ENCODE measurements at regions not wholly inside any gene's neighbourhood (a gene's known extent, or its start where the extent isn't known, plus 50 kb on each side); places are given as distances from the start of the nearest gene placed in this dataset.
"Not testable (repeated sequence)": the region's sequence is repeated elsewhere in the genome, so short reads cannot be mapped to it uniquely, and the experiment has no call there.

DNA sequence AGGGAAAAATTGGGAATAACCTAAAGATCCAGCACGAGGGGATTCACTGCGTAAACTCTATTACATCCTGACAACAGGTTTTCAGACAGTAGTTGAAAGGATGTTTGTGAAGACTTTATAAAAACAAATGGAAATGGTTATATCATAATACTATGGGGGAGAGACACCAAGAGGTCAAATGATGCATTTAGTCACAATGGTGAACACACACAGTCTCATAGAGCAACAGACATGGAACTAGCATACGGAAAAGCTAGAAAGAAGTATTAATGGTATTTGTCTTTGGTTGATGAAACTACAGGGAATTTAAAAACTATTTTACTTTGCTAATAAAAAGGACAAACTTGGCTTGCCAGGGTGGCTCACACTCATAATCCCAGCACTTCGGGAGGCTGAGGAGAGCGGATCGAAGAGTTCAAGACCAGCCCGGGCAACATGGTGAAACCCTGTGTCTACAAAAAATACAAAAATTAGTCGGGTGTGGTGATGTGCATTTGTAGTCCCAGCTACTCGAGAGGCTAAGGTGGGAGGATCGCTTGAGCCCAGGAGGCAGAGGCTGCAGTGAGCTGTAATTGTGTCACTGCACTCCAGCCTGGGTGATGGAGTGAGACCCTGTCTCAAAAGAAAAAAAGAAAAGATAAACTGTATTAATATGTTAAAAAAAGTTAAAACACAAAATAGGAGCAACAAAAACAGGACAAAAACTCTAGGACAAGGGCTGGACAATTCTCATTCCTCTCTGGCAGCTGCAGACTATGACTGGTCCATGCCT is 94.8 kb downstream of the MYCN start:
- no peak for DNase-seq

DNA sequence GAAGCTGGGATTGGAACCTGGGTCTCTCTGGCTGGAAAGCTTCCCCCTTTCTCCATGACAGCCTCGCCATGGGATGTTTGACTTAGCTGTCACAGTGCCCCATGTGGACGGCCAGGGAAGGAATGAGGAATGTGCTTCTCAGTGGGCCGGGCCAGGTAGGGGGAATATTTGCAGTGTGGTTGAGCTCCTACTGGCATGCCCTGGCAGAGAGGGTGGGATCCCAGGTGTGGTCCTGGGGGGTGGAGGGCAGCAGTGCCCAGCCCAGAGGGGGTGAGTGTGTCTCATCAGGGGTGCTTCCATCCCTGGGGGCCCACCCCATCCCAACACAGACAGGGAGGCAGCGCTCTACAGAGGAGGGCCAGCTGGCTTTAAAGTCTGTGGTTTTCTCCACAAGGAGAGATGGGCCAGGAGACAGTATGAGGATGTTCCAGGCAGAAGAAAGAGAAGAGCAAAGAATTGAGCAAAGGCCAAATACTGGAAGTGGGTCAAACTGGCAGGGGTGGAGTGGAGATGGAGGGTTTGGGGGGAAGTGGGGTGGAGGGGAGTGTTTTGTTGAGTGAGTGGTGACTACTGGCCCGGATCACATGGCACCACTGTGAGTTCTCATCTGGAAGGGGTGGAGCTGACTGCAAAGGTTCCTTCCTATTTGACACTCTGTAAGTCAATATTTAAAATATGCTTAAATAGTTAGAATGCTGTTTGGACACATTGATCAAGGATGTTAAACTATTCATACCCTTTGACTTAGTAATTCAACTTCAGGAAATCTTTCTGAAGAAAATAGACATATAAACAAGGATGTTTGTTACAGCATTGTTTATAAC is 94.0 kb downstream of the MYCN start:
- no peak for DNase-seq

DNA sequence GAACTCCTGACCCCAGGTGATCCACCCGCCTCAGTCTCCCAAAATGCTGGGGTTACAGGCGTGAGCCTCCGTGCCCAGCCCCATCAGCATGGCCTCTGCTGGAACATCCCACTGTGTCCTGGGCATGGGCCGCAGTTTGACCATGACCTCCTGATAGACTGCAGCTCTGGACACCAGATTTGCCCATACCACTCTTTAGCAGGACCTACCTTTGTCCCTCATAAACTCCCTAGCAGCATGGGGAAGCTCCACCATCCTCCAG is 92.6 kb downstream of the MYCN start:
- no peak for DNase-seq

DNA sequence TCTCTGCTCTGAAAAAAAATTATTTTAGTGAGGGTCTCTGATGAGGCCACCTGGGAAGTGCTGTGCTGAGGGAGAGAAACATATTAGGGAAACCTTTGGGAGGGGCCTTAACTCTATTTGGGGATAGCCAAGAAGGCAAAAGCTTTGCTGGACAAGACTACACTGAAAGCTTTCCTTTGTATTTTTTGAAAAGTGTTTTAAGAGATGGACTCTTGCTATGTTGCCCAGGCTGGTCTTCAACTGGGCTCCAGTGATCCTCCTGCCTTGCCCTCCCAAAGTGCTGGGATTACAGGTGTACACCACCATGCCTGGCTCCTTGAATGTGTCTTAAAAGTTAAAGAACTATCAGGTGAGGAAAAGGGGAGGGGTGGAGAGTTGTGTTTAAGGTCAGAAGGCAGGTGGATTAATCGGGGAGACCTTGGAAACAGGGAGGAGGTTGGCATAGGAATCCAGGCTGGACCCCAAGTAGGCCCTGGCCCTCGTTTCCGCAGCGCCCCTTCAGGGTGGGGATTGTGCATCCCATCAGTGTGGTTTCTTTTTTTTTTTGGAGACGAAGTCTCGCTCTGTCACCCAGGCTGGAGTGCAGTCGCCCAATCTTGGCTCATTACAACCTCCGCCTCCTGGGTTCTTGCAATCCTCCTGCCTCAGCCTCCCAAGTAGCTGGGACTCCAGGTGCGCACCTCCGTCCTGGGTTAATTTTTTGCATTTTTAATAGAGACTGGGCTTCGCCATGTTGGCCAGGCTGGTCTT is 92.1 kb downstream of the MYCN start:
- no peak for DNase-seq

DNA sequence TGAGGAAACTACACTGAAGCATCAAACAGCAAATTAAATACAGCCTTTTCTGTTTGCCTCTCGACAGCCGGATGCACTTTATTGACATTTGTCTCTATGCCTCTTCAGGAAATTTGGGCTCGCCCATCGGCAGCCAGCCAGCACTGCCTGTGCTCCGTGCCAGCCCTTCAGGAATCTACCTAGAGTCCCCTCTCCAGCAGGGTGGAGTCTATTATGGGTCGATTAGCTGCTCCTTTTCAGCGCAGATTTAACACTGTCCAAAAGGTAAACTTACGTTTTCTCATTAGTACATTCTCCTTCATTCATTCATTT is 91.5 kb downstream of the MYCN start:
- no peak for DNase-seq

DNA sequence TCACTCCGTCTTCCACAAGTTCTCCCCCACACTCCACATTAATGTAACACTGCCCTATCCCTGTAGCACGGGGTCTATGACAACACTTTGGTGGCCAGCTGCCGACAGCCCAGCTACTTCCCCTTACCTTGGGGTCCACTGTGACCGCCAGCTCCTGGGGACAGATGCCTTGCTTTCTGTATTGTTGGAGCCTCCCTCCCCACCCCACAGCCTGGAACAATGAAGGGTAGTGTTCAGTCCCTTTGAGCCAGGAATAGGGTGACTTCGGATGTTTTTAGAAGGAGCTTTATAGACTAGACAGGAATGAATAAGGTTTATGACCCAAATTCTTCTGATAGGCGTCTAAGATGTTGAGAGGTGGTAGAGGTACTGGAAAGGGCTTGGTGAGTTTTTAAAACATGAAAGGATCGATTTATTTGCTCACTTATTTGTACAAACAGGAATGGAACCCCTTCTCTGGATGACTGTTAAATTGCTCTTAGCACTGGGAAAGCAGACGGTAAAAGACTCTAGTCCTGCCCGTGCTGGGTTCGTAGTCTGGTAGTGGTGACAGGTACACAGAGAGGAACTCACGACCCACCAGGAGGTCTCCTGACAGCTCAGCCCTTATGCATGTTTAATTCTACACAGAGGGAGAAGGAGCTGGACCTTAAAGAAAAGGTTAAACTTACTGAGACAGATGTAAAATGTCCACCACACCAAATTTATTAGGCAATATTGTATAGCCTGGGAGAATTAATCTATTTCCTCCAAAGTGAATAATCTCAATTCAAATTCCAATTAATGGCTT is 90.9 kb downstream of the MYCN start:
- no peak for DNase-seq

DNA sequence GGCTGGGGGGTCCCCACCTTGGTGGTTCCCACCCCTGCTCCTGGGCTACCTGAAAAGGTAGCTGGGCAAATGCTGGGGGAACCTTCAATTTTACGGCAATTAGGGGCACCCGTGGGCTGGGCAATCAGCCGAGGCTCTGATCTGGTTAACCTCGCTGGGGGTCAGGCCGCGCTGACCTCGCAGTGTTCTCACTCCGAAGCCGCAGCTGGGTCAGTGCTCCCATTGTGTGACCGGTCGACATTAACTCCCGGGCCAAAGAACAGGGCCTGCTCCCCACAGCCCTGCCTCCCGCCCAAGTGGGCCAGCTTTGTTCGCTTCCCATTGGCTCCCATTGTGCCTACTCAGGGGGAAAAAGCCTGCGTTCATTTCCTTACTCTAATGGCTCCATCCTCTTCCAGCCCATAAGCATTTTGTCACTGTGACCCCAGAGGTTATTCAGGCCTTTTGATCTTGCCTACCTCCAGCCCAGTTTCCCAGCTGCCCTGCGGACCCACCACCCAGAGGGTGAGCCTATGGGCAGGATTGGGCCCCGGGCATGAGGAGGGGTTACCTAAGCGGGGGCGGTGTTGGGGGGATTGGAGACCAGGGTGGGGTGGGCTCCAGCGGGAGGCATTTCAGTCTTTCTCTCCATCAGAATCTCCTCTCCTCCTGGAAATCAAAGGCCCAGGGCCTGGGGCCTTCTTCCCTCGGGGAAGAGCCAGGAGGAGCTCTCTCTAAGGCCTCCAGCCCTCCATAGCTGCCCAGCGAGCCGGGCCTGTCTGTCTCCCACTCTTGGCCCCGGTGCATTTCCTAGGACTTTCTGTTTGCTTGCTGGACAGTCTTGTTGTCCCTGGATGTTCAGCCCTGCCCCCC is 90.1 kb downstream of the MYCN start:
- DNase-seq, result no peak

DNA sequence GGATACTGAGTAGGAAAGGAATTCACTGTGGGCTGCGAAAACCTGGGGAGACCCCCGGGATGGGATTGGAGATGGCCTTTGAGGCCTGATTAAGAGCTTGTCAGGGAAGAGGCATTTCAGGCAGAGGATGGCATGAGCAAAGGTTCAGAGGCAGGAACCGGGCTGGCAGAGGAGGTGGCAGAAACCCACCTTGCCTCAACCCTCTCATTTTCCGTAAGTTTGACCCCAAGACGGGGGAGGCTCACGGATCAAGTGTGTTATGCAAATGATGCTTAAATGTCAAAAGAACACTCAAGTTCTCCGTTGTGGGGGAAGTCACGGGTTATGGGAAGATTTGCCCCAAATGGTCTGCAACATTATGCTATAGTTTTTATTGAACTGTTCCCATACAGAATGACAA is 88.3 kb downstream of the MYCN start:
- no peak for DNase-seq

DNA sequence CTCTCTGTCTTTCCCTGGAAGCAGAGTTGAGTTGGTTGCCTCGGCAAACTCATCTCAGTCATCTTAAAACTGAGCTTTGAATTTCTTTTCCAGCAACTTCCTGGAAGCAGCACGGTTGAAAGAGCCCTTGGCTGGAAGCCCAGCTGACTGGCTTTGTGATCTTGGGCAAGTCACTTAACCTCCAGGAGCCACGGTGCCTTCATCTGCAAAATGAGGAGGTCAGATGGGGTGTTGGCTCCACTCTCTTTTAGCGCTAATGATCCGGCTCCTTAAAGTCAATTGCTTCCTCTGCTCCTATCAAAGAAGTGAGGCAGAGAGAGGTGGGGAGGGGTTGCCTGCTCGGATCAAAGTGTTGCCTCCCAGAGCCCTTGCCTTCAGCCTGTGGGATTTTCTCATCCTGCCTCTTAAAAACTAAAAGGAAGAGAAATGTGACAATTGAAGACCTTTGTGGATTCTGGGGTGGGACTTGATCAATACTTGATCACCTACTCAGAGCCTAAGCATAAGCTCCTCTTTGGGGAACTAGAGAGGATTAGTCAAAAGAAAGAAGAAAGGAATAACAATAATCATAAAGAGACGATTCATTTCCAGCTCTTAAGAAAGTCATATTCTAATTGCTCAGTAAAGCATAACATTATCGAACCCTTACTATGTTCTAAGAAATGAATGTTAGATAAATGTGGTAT is 86.6 kb downstream of the MYCN start:
- no peak for DNase-seq

DNA sequence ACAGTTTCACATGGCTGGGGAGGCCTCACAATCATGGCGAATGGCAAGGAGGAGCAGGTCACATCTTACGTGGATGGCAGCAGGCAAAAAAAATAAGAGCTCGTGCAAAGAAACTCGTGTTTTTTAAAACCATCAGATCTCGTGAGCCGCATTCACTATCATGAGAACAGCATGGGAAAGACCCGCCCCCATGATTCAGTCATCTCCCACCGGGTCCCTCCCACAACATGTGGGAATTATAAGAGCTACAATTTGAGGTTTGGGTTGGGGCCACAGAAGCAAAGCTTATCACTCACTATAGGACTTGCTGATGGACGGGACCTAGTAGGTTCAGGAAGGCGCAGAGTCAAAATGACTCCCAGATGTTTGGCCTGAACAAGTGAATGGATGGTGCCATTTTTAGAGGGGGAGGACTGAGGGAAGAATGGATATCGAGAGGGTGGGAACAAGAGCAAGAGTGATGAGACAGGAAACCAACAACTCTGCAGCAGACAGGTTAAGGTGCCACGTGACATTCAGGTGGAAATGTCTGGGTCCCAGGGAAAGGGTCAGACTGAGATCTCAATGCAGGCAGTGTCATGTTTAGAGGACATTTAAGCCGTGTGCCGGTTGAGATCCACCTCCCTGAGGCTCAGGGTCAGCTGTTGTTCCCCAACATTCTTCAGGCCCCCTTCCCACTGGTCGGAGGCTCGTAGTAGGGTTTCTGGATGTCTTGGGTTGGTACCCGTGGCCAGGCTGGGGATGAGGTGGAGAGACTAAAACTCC is 85.7 kb downstream of the MYCN start:
- DNase-seq, result no peak

DNA sequence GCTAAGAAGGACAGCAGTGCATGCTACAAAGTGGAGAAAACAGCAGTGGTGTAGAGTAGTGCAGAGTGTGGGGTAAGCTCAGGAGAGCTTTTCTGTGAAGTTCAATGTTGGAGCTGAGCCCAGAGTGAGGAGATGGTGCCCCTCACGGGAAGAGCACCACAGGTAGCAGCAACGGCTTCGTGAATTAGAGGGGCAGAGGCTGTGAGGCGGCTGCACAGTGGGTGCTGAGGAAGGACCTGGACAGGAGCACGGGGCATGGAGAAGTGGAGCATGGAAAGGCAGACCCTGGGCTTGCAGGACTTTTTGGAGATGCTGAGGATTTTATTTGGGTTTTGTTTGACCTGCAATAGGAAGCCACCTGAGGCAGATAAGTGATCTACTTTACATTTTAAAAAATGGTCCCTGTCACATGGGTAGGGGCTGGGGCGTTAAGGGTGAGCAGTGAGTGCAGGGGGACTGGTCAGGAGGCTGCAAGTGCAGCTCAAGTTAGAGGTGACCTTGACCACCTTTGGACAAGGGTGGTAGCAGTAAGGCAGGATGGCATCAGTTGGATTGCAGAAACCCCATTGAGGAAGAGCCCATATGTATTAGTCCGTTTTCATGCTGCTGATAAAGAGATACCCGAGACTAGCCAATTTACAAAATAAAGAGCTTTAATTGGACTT is 85.0 kb downstream of the MYCN start:
- no peak for DNase-seq

DNA sequence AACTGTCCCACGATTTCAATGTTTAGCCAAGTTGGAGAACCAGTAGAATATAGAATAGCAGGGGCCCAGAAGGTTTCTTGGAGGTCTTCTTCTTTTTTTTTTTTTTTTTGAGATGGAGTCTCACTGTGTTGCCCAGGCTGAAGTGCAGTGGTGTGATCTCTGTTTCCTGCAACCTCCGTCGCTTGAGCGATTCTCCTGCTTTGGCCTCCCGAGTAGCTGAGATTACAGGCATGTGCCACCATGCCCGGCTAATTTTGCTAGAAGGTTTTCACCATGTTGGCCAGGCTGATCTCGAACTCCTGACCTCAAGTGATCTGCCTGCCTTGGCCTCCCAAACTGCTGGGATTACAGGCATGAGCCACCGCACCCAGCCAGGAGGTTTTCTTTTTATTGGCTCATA is 84.3 kb downstream of the MYCN start:
- DNase-seq, result not testable (repeated sequence)

DNA sequence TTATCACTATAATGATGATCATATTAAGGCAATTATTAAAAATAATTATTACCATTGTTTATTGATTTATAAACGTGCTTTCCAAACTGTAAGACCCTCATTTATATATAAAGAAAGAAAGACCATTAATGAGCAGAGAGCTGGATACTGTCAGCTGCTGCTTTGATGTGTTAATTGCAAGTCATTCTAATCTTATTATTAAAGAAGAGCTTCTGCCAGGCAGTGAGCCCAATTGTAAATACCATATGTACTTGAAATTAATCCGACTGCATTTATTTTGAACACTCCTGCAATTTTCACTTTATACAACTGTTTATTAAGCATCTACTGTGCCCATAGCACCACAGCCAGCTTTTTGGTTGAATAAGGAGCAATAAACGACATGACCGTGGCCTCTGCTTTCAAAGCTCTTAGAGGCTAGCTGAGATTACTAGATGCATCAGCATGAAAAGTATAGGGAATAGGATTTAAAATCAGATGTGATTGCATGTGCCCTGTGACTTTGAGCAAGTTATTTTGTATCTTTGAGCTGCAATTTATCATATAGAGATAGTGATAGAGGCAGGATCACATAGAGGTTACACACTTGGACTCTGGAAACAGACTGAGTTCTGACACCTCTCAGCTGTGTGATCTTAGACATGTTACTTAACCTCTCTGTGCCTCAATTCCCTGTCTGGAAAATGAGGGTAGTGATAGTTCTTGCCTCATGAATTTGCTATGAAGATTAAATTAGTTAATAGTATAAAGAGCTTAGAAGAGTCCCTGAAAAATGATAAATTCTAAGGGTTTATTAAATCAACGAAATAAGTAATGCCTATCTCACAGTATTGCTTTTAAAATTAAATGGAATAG is 83.4 kb downstream of the MYCN start:
- no peak for DNase-seq

DNA sequence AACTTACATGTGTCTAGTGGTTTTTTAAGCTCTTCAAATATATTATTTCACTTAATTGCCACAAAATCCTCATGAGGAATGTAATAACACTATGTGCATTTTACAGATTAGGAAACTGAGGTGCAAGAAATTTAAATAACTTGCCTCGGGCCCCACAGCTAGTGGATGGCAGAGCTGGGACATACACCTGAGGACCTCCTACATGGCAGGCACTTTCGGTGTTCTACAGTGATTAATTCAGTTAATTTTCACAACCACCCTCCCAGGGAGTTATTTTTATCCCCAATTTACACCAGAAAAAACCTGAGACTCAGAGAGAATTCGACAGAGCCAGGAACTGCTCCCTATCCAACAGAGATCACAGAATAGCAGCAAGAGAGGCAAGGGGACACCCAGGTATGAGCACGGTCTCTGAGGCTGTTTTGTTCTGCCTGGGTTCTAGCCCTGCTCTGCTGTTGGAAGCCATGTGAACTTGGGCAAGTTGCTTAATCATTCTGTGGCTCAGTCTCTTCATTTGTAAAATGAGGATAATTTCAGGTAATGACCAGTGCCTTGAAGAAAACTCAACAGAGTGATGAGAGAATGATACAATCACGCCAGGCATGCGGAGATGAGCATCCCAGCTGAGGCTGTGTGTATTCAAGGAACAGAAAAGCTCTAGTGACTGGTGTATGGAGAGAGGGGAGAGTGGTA is 82.3 kb downstream of the MYCN start:
- DNase-seq, result no peak

DNA sequence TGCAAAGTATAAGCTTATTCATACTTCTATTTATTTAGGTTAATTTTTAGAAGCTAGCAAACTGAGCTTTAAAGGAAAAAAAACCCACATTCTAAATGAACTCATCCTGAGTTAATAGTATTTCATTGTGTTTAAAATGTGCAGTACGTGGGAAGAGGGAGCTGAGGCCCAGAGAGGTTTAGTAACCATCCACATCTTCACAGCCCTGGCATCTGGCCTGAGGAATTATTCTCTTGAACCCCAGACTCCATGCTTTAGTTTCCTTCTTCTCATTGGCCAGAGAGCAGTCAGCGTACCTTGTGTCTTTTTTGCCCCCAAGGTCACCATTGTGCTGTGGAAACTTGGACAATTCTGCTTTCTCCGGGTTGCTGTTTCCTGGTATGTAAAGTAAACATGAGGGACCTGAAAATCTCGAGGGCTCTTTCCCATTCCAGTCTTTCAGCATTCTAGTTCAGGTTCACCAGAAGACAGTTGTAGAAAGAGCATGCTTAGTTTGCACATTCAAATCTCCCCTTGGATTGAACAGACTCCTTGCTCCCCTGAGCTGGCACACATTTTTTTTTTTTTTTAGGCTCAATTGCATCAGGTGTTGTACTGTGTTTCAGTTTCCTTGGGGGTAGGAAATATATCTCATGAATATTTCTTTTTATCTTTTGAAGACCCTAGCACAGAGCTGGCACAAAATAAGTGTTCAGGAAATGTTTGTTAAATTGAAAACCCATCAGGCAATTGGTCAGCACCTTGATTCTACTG is 81.4 kb downstream of the MYCN start:
- DNase-seq, result no peak

DNA sequence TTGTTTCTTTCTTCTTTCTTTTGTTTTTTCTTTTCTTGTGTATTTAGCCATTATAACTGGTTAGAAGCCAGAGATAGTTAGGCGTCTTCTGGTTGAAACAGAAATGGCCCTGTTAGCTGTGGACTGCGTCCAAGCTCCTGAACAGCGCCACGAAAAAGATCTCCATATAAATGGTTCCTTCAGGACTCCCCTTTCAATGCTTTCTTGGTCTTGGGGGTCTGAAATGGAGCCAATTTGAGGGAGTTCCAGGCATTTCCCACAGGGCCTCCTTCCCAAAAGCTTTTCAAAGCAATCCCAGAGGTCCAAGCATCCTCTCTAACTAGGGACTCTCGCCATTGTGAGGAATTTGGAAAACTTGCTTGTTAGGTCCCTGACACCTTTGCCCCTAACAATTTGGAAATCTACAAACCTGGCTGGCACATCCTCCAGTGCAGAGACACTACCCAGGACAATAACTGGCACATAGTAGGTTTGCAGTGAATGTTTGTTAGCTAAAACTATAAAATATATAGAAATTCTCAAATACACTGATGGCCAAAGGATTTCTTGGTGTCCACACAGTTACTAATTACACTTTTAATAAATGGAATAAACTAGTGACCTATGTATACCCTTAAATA is 80.1 kb downstream of the MYCN start:
- DNase-seq, result no peak
